ENCODE measurements at regions not wholly inside any gene's neighbourhood (a gene's known extent, or its start where the extent isn't known, plus 50 kb on each side); places are given as distances from the start of the nearest gene placed in this dataset.

DNA sequence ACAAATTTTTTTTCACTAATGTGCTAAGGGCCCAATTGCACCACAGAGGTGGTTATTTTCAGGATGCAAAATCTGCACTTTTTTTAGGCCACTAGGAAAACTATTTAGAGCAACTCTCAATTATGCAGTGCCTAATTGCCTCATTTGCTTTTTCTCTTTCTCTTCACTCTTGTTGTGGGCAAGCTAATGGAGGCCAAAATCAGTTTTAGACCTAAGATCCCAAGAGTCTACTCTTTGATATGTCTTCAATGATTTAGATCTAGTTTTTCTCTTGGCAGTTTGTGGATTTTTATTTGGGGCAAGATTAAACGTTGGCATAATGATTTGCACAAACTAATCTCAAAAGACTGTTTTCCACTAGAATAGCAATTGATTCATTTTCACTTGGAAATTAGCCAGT lies 1996.9 kb downstream of the LRRC4C start:
- Mint-ChIP-seq H3K4me1 (ENCODE audit: low read depth) (no peaks in the 10 kb centered on the region), H3K27me3 (no peaks in the 10 kb centered on the region), H3K9me3 (ENCODE audit: low read depth) (no peaks in the 10 kb centered on the region), H3K27ac (no peak overlapping the region), H3K36me3 (ENCODE audit: insufficient read depth) (no peaks in the 10 kb centered on the region), H3K4me3 (ENCODE audit: low read depth) (no peak overlapping the region)
- no peak for TF ChIP-seq CTCF (IDR thresholded peaks at IDR 0.05; ENCODE audit: unreplicated experiment)
- no peak for DNase-seq (ENCODE audit: low spot score, unreplicated experiment)

GRCh38 chr11:39461066-39461465 lies 1998.4 kb downstream of the LRRC4C start:
- Mint-ChIP-seq H3K27ac (no peak overlapping the region), H3K36me3 (ENCODE audit: insufficient read depth) (no peaks in the 10 kb centered on the region), H3K4me3 (ENCODE audit: low read depth) (no peak overlapping the region), H3K4me1 (ENCODE audit: low read depth) (no peaks in the 10 kb centered on the region), H3K27me3 (no peaks in the 10 kb centered on the region), H3K9me3 (ENCODE audit: low read depth) (no peaks in the 10 kb centered on the region)
- no peak for DNase-seq (ENCODE audit: low spot score, unreplicated experiment)
- TF ChIP-seq CTCF (IDR thresholded peaks at IDR 0.05; ENCODE audit: unreplicated experiment): no peak

- Mint-ChIP-seq H3K4me1 (ENCODE audit: low read depth) (no peaks in the 10 kb centered on the region), H3K27me3 (no peaks in the 10 kb centered on the region), H3K36me3 (ENCODE audit: insufficient read depth) (no peaks in the 10 kb centered on the region), H3K27ac (no peak overlapping the region), H3K4me3 (ENCODE audit: low read depth) (no peak overlapping the region), H3K9me3 (ENCODE audit: low read depth) (no peaks in the 10 kb centered on the region)
- TF ChIP-seq CTCF (IDR thresholded peaks at IDR 0.05; ENCODE audit: unreplicated experiment): no peak
- no peak for DNase-seq (ENCODE audit: low spot score, unreplicated experiment)
Measured at GRCh38 chr11:39459606-39460005, 1999.8 kb downstream of the LRRC4C start.

- Mint-ChIP-seq H3K4me3 (ENCODE audit: low read depth) (no peak overlapping the region), H3K27ac (no peak overlapping the region), H3K27me3 (no peaks in the 10 kb centered on the region), H3K4me1 (ENCODE audit: low read depth) (no peaks in the 10 kb centered on the region), H3K9me3 (ENCODE audit: low read depth) (no peaks in the 10 kb centered on the region), H3K36me3 (ENCODE audit: insufficient read depth) (no peaks in the 10 kb centered on the region)
- no peak for DNase-seq (ENCODE audit: low spot score, unreplicated experiment)
- TF ChIP-seq CTCF (IDR thresholded peaks at IDR 0.05; ENCODE audit: unreplicated experiment): no peak
Measured at GRCh38 chr11:39458481-39458880, 2001.0 kb downstream of the LRRC4C start.

DNA sequence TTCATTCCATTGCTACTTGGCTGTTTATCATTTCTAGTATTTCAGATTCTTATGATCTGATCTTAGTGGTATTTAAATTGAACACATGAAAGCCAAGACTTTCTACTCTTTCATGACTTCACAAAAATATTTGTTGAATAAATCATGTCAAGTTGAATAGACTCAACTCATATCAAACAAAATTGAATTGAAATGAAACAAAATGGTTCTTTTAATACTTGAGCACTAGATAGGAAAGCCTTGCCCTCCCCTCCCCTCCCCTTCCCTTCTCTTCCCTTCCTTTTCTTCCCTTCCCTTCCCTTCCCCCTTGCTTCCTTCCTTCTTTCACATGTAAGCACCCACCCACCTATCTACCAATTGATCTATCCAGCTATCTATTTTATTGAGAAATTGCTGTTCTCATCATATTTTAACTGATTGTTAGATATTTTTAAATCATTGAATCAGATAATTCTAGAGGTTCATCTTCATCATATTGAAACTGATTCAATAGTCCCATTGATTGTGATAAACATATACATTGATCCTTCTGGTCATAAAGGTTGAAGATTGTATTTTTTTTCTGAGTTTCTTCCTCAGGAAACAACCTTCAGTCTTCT lies 2015.9 kb downstream of the LRRC4C start:
- H3K27ac Mint-ChIP-seq: no peak overlapping the region
- H3K36me3 Mint-ChIP-seq (ENCODE audit: insufficient read depth): no peaks in the 10 kb centered on the region
- DNase-seq (ENCODE audit: low spot score, unreplicated experiment): no peak
- no peaks in the 10 kb centered on the region for H3K4me1 Mint-ChIP-seq (ENCODE audit: low read depth)
- H3K4me3 Mint-ChIP-seq (ENCODE audit: low read depth): no peak overlapping the region
- TF ChIP-seq CTCF (IDR thresholded peaks at IDR 0.05; ENCODE audit: unreplicated experiment): no peak
- H3K9me3 Mint-ChIP-seq (ENCODE audit: low read depth): peaks cover 3% of the 10 kb centered on the region
- no peaks in the 10 kb centered on the region for H3K27me3 Mint-ChIP-seq
